Ovary (tissue), 7 donors: ENCODE measurements at regions not wholly inside any gene's neighbourhood (a gene's known extent, or its start where the extent isn't known, plus 50 kb on each side); places are given as distances from the start of the nearest gene placed in this dataset.

Experiments used
- DNase-seq, 5 donors: peaks; one replicate each; pipeline ENCODE4 v3.0.0-alpha.2; 2019 to 2020
- H3K27ac ChIP-seq, 2 donors: fragments of 200-600 bp; one replicate each; pipeline versions ENCODE4 v1.5.1 to v1.8.0; 2019 to 2022
- H3K27me3 ChIP-seq: fragments of 200-600 bp; one replicate; pipeline ENCODE4 v1.8.0; 2022
- H3K36me3 ChIP-seq: fragments of 200-600 bp; sonication (generic); one replicate; pipeline ENCODE4 v1.5.1; 2019
- H3K4me1 ChIP-seq: one replicate; pipeline ENCODE4 v1.8.1; 2013; ENCODE audit warnings: mild to moderate bottlenecking, moderate library complexity; ENCODE audit not compliant: insufficient read depth
- H3K4me3 ChIP-seq: fragments of 200-600 bp; sonication (generic); one replicate; pipeline ENCODE4 v1.5.1; 2017
- H3K9me3 ChIP-seq, 2 donors: fragments of 200-600 bp in 1 of 2; sonication (generic) in 1 of 2; one replicate each; pipeline versions ENCODE4 v1.5.1 to v1.8.1; 2013 to 2019; ENCODE audit warnings: mild to moderate bottlenecking in 1 of 2, moderate library complexity in 1 of 2
- EP300 ChIP-seq: sonication (generic); formaldehyde crosslinking; IDR thresholded peaks from one replicate; pipeline ENCODE4 v1.6.1; 2017; ENCODE audit warnings: antibody characterized with exemption
- POLR2A ChIP-seq: fragments of 450-650 bp; IDR thresholded peaks from one replicate; pipeline ENCODE4 v1.6.1; 2017; ENCODE audit warnings: antibody characterized with exemption, mild to moderate bottlenecking, moderate library complexity
- WGBS, 3 donors: extraction: QIAGEN DNeasy Blood & Tissue Kit in 1 of 3; methylation state at CpG; one replicate each; pipeline versions ENCODE4 v1.1.5 to v1.1.7; 2013 to 2017; 5-methylcytosine and 5-hydroxymethylcytosine counted together
- intact Hi-C, 4 donors: fragments of 100-400 bp; cut with DNase I; formaldehyde crosslinking; loops; one replicate each; pipeline versions ENCODE4 v1.11.0 to v1.15.1; 2022 to 2023
- TF ChIP-seq, protein P1 (sequence below), 3 donors: fragments of 450-650 bp in 2 of 3; fragments of 200-600 bp in 1 of 3; IDR thresholded peaks; one replicate each; pipeline versions ENCODE4 v1.5.1 to v1.8.0; 2016 to 2022; ENCODE audit warnings: antibody characterized with exemption in 3 of 3, mild to moderate bottlenecking in 1 of 3
- donor health status: DM: no; HTN: no; CAD: no; lungs with moderate emphysema.
- donor health status: DM: no; HTN: no; CAD: no.
- donor health status: Bipolar disorder and iron deficiency.
- donor health status: DM: no; HTN: no; CAD: no.
- donor health status: DM: yes; HTN: yes; CAD: no.

DNA sequence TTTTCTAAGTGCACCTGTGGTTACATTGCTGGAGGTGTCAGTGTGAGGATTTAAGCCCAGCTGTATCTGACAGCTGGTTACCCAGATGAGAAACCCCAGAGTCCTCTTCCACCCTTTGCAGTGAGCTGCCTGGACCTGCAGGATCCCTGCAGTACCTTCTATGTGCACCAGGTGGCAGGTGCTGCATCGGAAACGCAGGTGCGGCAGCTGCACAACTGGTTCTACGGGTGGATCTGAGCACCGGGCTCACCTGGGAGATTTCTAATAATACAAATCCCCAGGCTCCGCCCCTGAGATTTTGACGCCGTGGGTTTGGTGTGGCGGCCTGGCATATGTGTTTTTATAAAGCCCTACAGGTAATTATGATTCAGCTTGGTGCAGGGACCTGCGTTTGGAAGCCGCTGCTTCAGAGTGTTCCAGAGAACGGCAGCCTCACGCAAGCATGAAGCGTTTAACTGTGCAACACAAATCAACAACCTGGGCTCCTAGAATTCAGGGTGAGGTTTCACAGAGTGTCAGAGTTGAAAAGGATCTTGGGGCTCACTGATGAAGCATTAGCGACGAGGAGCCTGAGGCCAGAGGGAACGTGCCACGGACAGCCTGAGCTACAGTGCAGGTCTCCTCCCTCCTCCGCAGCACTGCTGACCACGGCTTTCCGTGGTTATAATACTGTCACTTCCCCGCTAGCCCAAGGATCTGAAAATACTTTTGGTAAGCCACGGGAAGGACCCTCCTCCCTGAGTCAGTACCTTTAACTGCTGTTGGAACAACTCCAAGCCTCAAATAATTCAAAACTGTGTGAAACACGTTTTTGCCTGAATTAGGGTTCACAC lies 96.7 kb upstream of the TRABD2B start:
- H3K9me3 ChIP-seq, result no peaks in the 10 kb centered on the region
- H3K4me3 ChIP-seq, result no peak overlapping the region
- 35 to 42% (median 35%) methylated on average over 24 of the region's 24 CpGs for WGBS, 3 donors
- intact Hi-C loops, result no loop called here
- TF ChIP-seq EP300, result no peak
- TF ChIP-seq, protein P1, sequence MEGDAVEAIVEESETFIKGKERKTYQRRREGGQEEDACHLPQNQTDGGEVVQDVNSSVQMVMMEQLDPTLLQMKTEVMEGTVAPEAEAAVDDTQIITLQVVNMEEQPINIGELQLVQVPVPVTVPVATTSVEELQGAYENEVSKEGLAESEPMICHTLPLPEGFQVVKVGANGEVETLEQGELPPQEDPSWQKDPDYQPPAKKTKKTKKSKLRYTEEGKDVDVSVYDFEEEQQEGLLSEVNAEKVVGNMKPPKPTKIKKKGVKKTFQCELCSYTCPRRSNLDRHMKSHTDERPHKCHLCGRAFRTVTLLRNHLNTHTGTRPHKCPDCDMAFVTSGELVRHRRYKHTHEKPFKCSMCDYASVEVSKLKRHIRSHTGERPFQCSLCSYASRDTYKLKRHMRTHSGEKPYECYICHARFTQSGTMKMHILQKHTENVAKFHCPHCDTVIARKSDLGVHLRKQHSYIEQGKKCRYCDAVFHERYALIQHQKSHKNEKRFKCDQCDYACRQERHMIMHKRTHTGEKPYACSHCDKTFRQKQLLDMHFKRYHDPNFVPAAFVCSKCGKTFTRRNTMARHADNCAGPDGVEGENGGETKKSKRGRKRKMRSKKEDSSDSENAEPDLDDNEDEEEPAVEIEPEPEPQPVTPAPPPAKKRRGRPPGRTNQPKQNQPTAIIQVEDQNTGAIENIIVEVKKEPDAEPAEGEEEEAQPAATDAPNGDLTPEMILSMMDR (IDR thresholded peaks at IDR 0.05), result peak in 1 of 3 donors; percentile 19
- H3K4me1 ChIP-seq, result no peaks in the 10 kb centered on the region
- no peaks in the 10 kb centered on the region for H3K36me3 ChIP-seq
- no peak overlapping the region for H3K27ac ChIP-seq
- H3K27me3 ChIP-seq, result no peaks in the 10 kb centered on the region
- DNase-seq, result peak in 4 of 5 donors; percentile 23 to 48 (median 35)

DNA sequence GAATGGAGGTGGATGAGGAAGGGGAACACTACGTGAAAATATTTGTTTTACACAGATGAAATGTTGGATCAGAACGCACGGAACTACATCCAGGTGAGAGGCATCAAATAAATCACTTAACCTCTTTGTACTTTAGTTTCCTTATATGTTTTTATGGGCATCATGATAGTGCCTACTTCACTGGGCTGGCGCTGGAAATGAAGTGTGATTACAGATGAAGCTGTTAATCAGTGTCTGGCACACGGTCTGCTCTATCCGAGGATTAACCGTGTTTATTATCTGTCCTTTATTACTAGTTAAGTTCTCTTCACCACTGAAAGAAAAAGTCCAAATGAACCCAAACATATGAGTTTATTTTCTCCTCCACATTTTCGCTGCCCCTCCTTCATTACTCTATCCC lies 96.0 kb upstream of the TRABD2B start:
- Histone ChIP-seq H3K4me1 (no peaks in the 10 kb centered on the region), H3K9me3 (no peaks in the 10 kb centered on the region), H3K36me3 (no peaks in the 10 kb centered on the region), H3K27ac (no peak overlapping the region), H3K27me3 (no peaks in the 10 kb centered on the region), H3K4me3 (no peak overlapping the region)
- no peak for TF ChIP-seq POLR2A
- TF ChIP-seq, protein P1 (IDR thresholded peaks at IDR 0.05), result no peak
- TF ChIP-seq EP300, result no peak
- no peak for DNase-seq
- 36 to 39% (median 38%) methylated on average over 8 of the region's 8 CpGs for WGBS, 3 donors
- intact Hi-C loops, result no loop called here

DNA sequence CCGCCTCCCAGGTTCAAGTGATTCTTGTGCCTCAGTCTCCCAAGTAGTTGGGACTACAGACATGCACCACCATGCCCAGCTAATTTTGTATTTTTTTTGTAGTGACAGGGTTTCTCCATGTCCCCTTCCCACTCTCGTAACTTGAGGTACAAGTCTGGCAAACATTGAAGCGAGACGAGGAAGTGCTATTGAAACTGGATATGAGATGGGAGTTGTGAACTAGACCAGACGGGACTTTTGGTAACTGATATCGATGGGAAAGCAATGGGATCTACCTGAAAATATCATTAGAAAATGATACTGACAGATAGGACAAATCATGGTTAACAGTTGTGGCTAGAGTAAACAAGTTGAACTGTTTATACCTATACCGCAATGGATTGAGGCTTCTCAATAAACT lies 95.2 kb upstream of the TRABD2B start:
- H3K4me3 ChIP-seq, result no peak overlapping the region
- H3K27ac ChIP-seq, result no peak overlapping the region
- intact Hi-C loops, result no loop called here
- H3K4me1 ChIP-seq, result no peaks in the 10 kb centered on the region
- H3K9me3 ChIP-seq, result no peaks in the 10 kb centered on the region
- H3K36me3 ChIP-seq, result no peaks in the 10 kb centered on the region
- 80 to 89% (median 87%) methylated on average over 7 of the region's 7 CpGs for WGBS, 3 donors
- DNase-seq, result no peak
- TF ChIP-seq EP300 (no peak), POLR2A (no peak)
- TF ChIP-seq, protein P1 (IDR thresholded peaks at IDR 0.05), result no peak
- H3K27me3 ChIP-seq, result no peaks in the 10 kb centered on the region

DNA sequence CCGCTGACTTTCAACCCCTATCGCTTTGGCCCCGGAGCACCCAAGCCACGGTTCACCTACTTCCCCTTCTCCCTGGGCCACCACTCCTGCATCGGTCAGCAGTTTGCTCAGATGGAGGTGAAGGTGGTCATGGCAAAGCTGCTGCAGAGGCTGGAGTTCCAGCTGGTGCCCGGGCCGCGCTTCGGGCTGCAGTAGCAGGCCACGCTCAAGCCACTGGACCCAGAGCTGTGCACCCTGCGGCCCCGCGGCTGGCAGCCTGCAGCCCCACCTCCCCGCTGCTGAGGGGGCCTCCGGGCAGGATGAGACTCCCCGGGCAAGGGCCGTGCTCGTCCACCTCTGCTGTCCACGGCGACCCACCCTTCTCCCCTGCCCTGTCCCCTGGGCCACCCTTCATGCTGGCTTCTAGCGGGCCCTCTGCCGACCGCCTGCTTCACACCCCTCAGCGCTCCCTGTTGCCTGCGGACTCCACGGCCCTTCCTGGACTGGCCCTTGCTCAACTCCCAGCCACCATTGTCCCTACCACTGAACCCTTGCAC lies 92.2 kb upstream of the TRABD2B start:
- no peak overlapping the region for H3K27ac ChIP-seq
- no peaks in the 10 kb centered on the region for H3K9me3 ChIP-seq
- TF ChIP-seq EP300 (no peak), POLR2A (no peak)
- TF ChIP-seq, protein P1 (IDR thresholded peaks at IDR 0.05), result no peak
- no peaks in the 10 kb centered on the region for H3K36me3 ChIP-seq
- WGBS, 3 donors, result 90 to 92% (median 91%) methylated on average over 26 of the region's 26 CpGs
- H3K4me1 ChIP-seq, result no peaks in the 10 kb centered on the region
- no peak overlapping the region for H3K4me3 ChIP-seq
- DNase-seq, result no peak
- no peaks in the 10 kb centered on the region for H3K27me3 ChIP-seq
- intact Hi-C loops, result no loop called here
